GM21717 (cell line): ENCODE measurements at regions not wholly inside any gene's neighbourhood (a gene's known extent, or its start where the extent isn't known, plus 50 kb on each side); places are given as distances from the start of the nearest gene placed in this dataset.

Source experiments
- ATAC-seq: cut with Tn5 transposase; IDR thresholded peaks from one replicate; pipeline ENCODE4 v1.9.1; 2021; ENCODE audit warnings: mild to moderate bottlenecking, moderate library complexity; ENCODE audit not compliant: unreplicated experiment

- no peak for ATAC-seq
Observed at GRCh38 chr2:611519-611918, 65.7 kb downstream of the TMEM18 start.

- no peak for ATAC-seq
Observed at GRCh38 chr2:610491-610890, 66.7 kb downstream of the TMEM18 start.

GRCh38 chr2:609881-610280 lies 67.3 kb downstream of the TMEM18 start:
- no peak for ATAC-seq

GRCh38 chr2:609449-609848 lies 67.8 kb downstream of the TMEM18 start:
- no peak for ATAC-seq

GRCh38 chr2:608711-609110 lies 68.5 kb downstream of the TMEM18 start:
- ATAC-seq, result no peak

- ATAC-seq, result no peak
Observed at GRCh38 chr2:608297-608696, 68.9 kb downstream of the TMEM18 start.

- no peak for ATAC-seq
Observed at GRCh38 chr2:607709-608108, 69.5 kb downstream of the TMEM18 start.

- no peak for ATAC-seq
Observed at GRCh38 chr2:607172-607571, 70.0 kb downstream of the TMEM18 start.

- no peak for ATAC-seq
Observed at GRCh38 chr2:605674-606608, 71.3 kb downstream of the TMEM18 start.

- ATAC-seq, result no peak
Observed at GRCh38 chr2:604854-605524, 72.2 kb downstream of the TMEM18 start.

GRCh38 chr2:604385-604784 lies 72.8 kb downstream of the TMEM18 start:
- ATAC-seq, result no peak

- ATAC-seq, result no peak
Observed at GRCh38 chr2:603869-604268, 73.3 kb downstream of the TMEM18 start.

- no peak for ATAC-seq
Observed at GRCh38 chr2:603427-603826, 73.8 kb downstream of the TMEM18 start.

- no peak for ATAC-seq
Observed at GRCh38 chr2:602571-603359, 74.4 kb downstream of the TMEM18 start.

- no peak for ATAC-seq
Observed at GRCh38 chr2:601806-602455, 75.3 kb downstream of the TMEM18 start.

GRCh38 chr2:601387-601698 lies 75.9 kb downstream of the TMEM18 start:
- ATAC-seq, result no peak

- no peak for ATAC-seq
Observed at GRCh38 chr2:600542-601386, 76.4 kb downstream of the TMEM18 start.

GRCh38 chr2:599601-600000 lies 77.6 kb downstream of the TMEM18 start:
- ATAC-seq, result no peak

GRCh38 chr2:598058-598802 lies 79.0 kb downstream of the TMEM18 start:
- ATAC-seq, result no peak
